GM19438 (cell line): ENCODE measurements at regions not wholly inside any gene's neighbourhood (a gene's known extent, or its start where the extent isn't known, plus 50 kb on each side); places are given as distances from the start of the nearest gene placed in this dataset.

Source experiments
- ATAC-seq: cut with Tn5 transposase; IDR thresholded peaks from one replicate; pipeline ENCODE4 v1.9.1; 2021; ENCODE audit warnings: low read depth; ENCODE audit not compliant: unreplicated experiment

- ATAC-seq = no peak
Measured at GRCh38 chr9:87115785-87116184, 168.5 kb upstream of the GAS1 start.

- no peak for ATAC-seq
Measured at GRCh38 chr9:87116492-87116891, 169.2 kb upstream of the GAS1 start.

- ATAC-seq = no peak
Measured at GRCh38 chr9:87118594-87118993, 171.3 kb upstream of the GAS1 start.

- no peak for ATAC-seq
Measured at GRCh38 chr9:87119328-87119881, 172.1 kb upstream of the GAS1 start.

GRCh38 chr9:87120610-87121009 is 173.3 kb upstream of the GAS1 start:
- no peak for ATAC-seq

GRCh38 chr9:87122947-87123685 is 175.8 kb upstream of the GAS1 start:
- ATAC-seq = no peak

- ATAC-seq = no peak
Measured at GRCh38 chr9:87123830-87124229, 176.5 kb upstream of the GAS1 start.

- ATAC-seq = no peak
Measured at GRCh38 chr9:87125819-87126218, 178.5 kb upstream of the GAS1 start.

- no peak for ATAC-seq
Measured at GRCh38 chr9:87127543-87127942, 180.2 kb upstream of the GAS1 start.

- ATAC-seq = no peak
Measured at GRCh38 chr9:87127978-87128614, 180.8 kb upstream of the GAS1 start.

- ATAC-seq = no peak
Measured at GRCh38 chr9:87128844-87129493, 181.7 kb upstream of the GAS1 start.

- no peak for ATAC-seq
Measured at GRCh38 chr9:87135074-87135473, 187.8 kb upstream of the GAS1 start.

GRCh38 chr9:87137718-87138117 is 190.4 kb upstream of the GAS1 start:
- ATAC-seq = no peak

- no peak for ATAC-seq
Measured at GRCh38 chr9:87138128-87139040, 191.1 kb upstream of the GAS1 start.

- no peak for ATAC-seq
Measured at GRCh38 chr9:87139099-87139730, 191.9 kb upstream of the GAS1 start.

GRCh38 chr9:87140142-87140541 is 192.8 kb upstream of the GAS1 start:
- no peak for ATAC-seq

GRCh38 chr9:87140605-87141109 is 193.4 kb upstream of the GAS1 start:
- no peak for ATAC-seq

- no peak for ATAC-seq
Measured at GRCh38 chr9:87141124-87141523, 193.8 kb upstream of the GAS1 start.

- ATAC-seq = no peak
Measured at GRCh38 chr9:87146933-87147332, 199.6 kb upstream of the GAS1 start.

- no peak for ATAC-seq
Measured at GRCh38 chr9:87147839-87148238, 200.5 kb upstream of the GAS1 start.
